K562 (cell line): ENCODE measurements at regions not wholly inside any gene's neighbourhood (a gene's known extent, or its start where the extent isn't known, plus 50 kb on each side); places are given as distances from the start of the nearest gene placed in this dataset.

Experiments
- ATAC-seq: fragments of 200-7000 bp; cut with Tn5 transposase; 3 replicates; pipeline ENCODE4 v1.9.1; 2020; ENCODE audit warnings: moderate library complexity
- BruUV-seq: library from RNA; stranded (reverse); fragments of 400-500 nt; replicated peaks from 2 replicates; lab custom pipeline; 2021; lab: Mats Ljungman, UMichigan
- CTCF ChIA-PET: fragments of 300-600 bp; formaldehyde crosslinking; extraction: SDS; loops from one replicate; lab custom pipeline; 2021; ENCODE audit warnings: low intra/inter-chr PET ratio; lab: Yijun Ruan, JAX
- POLR2A ChIA-PET: fragments of 300-600, 350-650 bp; sonication (Branson Sonifier 250); formaldehyde crosslinking; extraction: SDS; loops from one replicate; lab custom pipeline; 2021; ENCODE audit warnings: antibody characterized with exemption, inconsistent platforms; lab: Yijun Ruan, JAX
- DNase-seq, 4 experiments: peaks; one replicate each; pipeline versions ENCODE4 v3.0.0 to v3.0.0-alpha.2; 2011 to 2018; ENCODE audit warnings: low spot score in 3 of 4, mixed read lengths in 3 of 4; ENCODE audit errors: extremely low read depth in 1 of 4
- FAIRE-seq: peaks from 2 replicates; lab custom pipeline; 2011; peaks lifted over from hg19 to GRCh38; lab: Jason Lieb, UNC
- H2AFZ ChIP-seq: 2 replicates; pipeline ENCODE4 v1.6.0; 2011; ENCODE audit warnings: low read depth, low read length, control low read depth, inconsistent platforms
- H3K27ac ChIP-seq: fragments of 200-600 bp; 3 replicates; pipeline ENCODE4 v1.8.0; 2011; ENCODE audit warnings: low read depth, mild to moderate bottlenecking, control low read depth, inconsistent platforms, low read length, moderate library complexity, mixed read lengths; ENCODE audit errors: extremely low read depth
- H3K27me3 ChIP-seq, 2 experiments: fragments of 300-600 bp in 1 of 2; 2 replicates in 1 of 2; 3 replicates in 1 of 2; pipeline versions ENCODE4 v1.6.0 to v1.8.0; 2011; ENCODE audit warnings: inconsistent platforms in 2 of 2, low read length in 2 of 2, mild to moderate bottlenecking in 1 of 2, mixed read lengths in 1 of 2, moderate library complexity in 1 of 2; ENCODE audit not compliant: control insufficient read depth in 2 of 2, insufficient read depth in 2 of 2
- H3K36me3 ChIP-seq: fragments of 300-600 bp; 3 replicates; pipeline ENCODE4 v1.8.0; 2011; ENCODE audit warnings: mild to moderate bottlenecking, low read length, inconsistent platforms; ENCODE audit not compliant: control insufficient read depth, insufficient read depth
- H3K4me1 ChIP-seq, 2 experiments: fragments of 200-600 bp in 1 of 2; replicated peaks in 1 of 2; 2 replicates in 1 of 2; 3 replicates in 1 of 2; pipeline versions ENCODE4 v1.5.1 to v1.8.0; 2011; ENCODE audit warnings: inconsistent platforms in 2 of 2, low read length in 2 of 2, mild to moderate bottlenecking in 1 of 2, mixed read lengths in 1 of 2, moderate library complexity in 1 of 2; ENCODE audit not compliant: control insufficient read depth in 2 of 2, insufficient read depth in 2 of 2
- H3K4me2 ChIP-seq: 2 replicates; pipeline ENCODE4 v1.6.1; 2011; ENCODE audit warnings: low read length, control low read depth, inconsistent platforms, mixed read lengths; ENCODE audit not compliant: insufficient read depth
- H3K4me3 ChIP-seq: fragments of 200-600 bp; sonication (generic), shearing (Covaris generic); 2 replicates; pipeline ENCODE4 v1.5.1; 2016; ENCODE audit warnings: control low read depth, inconsistent platforms
- H3K79me2 ChIP-seq: fragments of 200-600 bp; 3 replicates; pipeline ENCODE4 v1.8.0; 2011; ENCODE audit warnings: low read length, inconsistent platforms; ENCODE audit not compliant: control insufficient read depth, insufficient read depth
- H3K9ac ChIP-seq, 2 experiments: 2 replicates each; pipeline versions ENCODE4 v1.6.0 to v1.6.1; 2011; ENCODE audit warnings: low read depth in 2 of 2, low read length in 2 of 2, control low read depth in 1 of 2, inconsistent platforms in 1 of 2, mild to moderate bottlenecking in 1 of 2, mixed read lengths in 1 of 2; ENCODE audit not compliant: insufficient read depth in 1 of 2
- H3K9me1 ChIP-seq: one replicate; pipeline ENCODE4 v1.6.0; 2011; ENCODE audit warnings: inconsistent platforms, mild to moderate bottlenecking, low read length, moderate library complexity; ENCODE audit not compliant: control insufficient read depth, insufficient read depth
- H3K9me3 ChIP-seq: replicated peaks from 2 replicates; pipeline ENCODE4 v1.5.1; 2011; ENCODE audit warnings: low read depth, low read length, inconsistent platforms; ENCODE audit not compliant: control insufficient read depth, insufficient read depth
- H4K20me1 ChIP-seq: replicated peaks from 2 replicates; pipeline ENCODE4 v1.6.1; 2011; ENCODE audit warnings: low read length, inconsistent platforms, mixed read lengths; ENCODE audit not compliant: control insufficient read depth, insufficient read depth
- ATF4 ChIP-seq: fragments of 450-650 bp; formaldehyde crosslinking; IDR thresholded peaks from 2 replicates; pipeline ENCODE4 v1.4.0; 2022; ENCODE audit warnings: mild to moderate bottlenecking, moderate library complexity
- RREB1 ChIP-seq: fragments of 250-450 bp; sonication (Bioruptor Pico); IDR thresholded peaks from 2 replicates; pipeline ENCODE4 v1.4.0; 2020
- VEZF1 ChIP-seq: fragments of 200-800 bp; sonication (Bioruptor generic); IDR thresholded peaks from 2 replicates; pipeline ENCODE4 v1.6.1; 2017; ENCODE audit warnings: missing genetic modification characterization, missing compliant biosample characterization
- ZNF354B ChIP-seq: fragments of 250-450 bp; sonication (Bioruptor Pico); IDR thresholded peaks from 2 replicates; pipeline ENCODE4 v1.4.0; 2020
- WGBS: fragments of 100-300 bp; shearing (Covaris generic); methylation state at CpG from one replicate; pipeline ENCODE4 v1.1.6; 2016; ENCODE audit warnings: low coverage, mixed read lengths; ENCODE audit not compliant: insufficient coverage; ENCODE audit errors: missing lambda C conversion rate; 5-methylcytosine and 5-hydroxymethylcytosine counted together
- in situ Hi-C: fragments of 300-500 bp; cut with MboI; formaldehyde crosslinking; loops from 4 replicates; pipeline ENCODE4 v1.15.0; 2018; ENCODE audit warnings: inconsistent platforms, mixed read lengths
- intact Hi-C: fragments of 100-400 bp; cut with micrococcal nuclease; formaldehyde crosslinking; loops from 2 replicates; pipeline ENCODE4 v1.14.2; 2022

GRCh38 chr4:56732301-56732700, 51.2 kb upstream of the HOPX start:
- H3K9ac ChIP-seq, result no peak overlapping the region
- FAIRE-seq, result no peak
- BruUV-seq, result no TSS peak
- no peaks in the 10 kb centered on the region for H3K79me2 ChIP-seq
- H3K36me3 ChIP-seq, result no peaks in the 10 kb centered on the region
- H3K4me2 ChIP-seq, result peak overlapping the region; percentile 0; the same call in 1 of the 2 replicates
- TF ChIP-seq ATF4 (CRISPR knock-in tag), result no peak
- TF ChIP-seq RREB1 (CRISPR knock-in tag), result no peak
- TF ChIP-seq ZNF354B (CRISPR knock-in tag), result no peak
- TF ChIP-seq VEZF1 (CRISPR knock-in tag), result peak; percentile 37; the same call in 1 of the 2 replicates
- H3K4me1 ChIP-seq, result peaks cover 5 to 8% of the 10 kb centered on the region in 2 experiments; a peak in 3 of 5 replicates
- CTCF ChIA-PET, result no interaction called here
- H4K20me1 ChIP-seq, result no peaks in the 10 kb centered on the region
- no peaks in the 10 kb centered on the region for H3K9me1 ChIP-seq
- DNase-seq, result no peak
- in situ Hi-C loops (no loop called here), intact Hi-C loops (no loop called here)
- no peak for ATAC-seq
- H3K27me3 ChIP-seq, result peaks cover 0 to 4% of the 10 kb centered on the region in 2 experiments; a peak in 2 of 5 replicates
- no peak overlapping the region for H3K27ac ChIP-seq
- WGBS, result 0% methylated on average over 1 of the region's 3 CpGs
- H3K4me3 ChIP-seq, result no peak overlapping the region
- no peaks in the 10 kb centered on the region for H3K9me3 ChIP-seq
- H2AFZ ChIP-seq, result no peak overlapping the region
- POLR2A ChIA-PET, result interaction anchor here (0.5 to 0.9 kb wide), 3 partner anchors 10 to 405 kb away, joined by 3 to 4 read pairs (median 4); no protein-coding TSS in a partner anchor
